GM10266 (cell line): ENCODE measurements at regions not wholly inside any gene's neighbourhood (a gene's known extent, or its start where the extent isn't known, plus 50 kb on each side); places are given as distances from the start of the nearest gene placed in this dataset.
"Not testable (repeated sequence)": the region's sequence is repeated elsewhere in the genome, so short reads cannot be mapped to it uniquely, and the experiment has no call there.

Experiments used
- DNase-seq: peaks from one replicate; pipeline ENCODE4 v3.0.0; 2012; ENCODE audit errors: extremely low spot score
- CTCF ChIP-seq: IDR thresholded peaks from 2 replicates; pipeline ENCODE4 v1.5.1; 2012; ENCODE audit warnings: mild to moderate bottlenecking, low read depth; ENCODE audit not compliant: control insufficient read depth, insufficient read depth; ENCODE audit errors: missing control alignments

GRCh38 chr12:96085475-96085874 lies 50.1 kb upstream of the LTA4H start:
- no peak for TF ChIP-seq CTCF
- DNase-seq, result no peak

DNA sequence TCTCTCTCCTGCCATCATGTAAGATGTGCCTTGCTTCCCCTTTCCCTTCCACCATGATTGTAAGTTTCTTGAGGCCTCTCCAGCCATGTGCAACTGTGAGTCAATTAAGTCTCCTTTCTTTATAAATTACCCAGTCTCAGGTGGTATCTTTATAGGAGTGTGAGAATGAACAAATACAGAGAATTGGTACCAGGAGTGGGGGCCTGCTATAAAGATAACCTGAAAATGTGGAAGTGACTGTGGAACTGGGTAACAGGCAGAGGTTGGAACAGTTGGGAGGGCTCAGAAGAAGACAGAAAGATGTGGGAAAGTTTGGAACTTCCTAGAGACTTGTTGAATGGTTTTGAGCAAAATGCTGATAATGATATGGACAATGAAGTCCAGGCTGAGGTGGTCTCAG lies 50.8 kb upstream of the LTA4H start:
- DNase-seq, result not testable (repeated sequence)

DNA sequence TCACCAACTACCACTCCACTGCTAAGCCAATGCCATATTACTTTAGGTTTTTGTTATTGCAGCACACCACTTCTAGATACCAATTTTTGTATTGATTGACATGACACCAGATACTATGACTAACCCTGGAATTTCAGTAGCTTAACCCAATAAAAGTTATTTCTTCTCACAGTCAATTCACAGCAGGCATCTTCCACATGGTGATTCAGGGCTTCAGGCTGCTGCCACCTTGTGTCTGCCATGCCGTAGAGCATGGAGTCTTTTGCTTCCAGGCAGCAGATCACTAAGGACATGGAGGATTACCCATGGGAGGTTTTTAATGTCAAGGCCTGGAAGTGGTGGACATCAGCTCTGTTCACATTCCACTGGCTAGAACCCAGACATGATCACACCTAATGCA lies 56.4 kb upstream of the LTA4H start:
- DNase-seq, result no peak
- TF ChIP-seq CTCF, result no peak

DNA sequence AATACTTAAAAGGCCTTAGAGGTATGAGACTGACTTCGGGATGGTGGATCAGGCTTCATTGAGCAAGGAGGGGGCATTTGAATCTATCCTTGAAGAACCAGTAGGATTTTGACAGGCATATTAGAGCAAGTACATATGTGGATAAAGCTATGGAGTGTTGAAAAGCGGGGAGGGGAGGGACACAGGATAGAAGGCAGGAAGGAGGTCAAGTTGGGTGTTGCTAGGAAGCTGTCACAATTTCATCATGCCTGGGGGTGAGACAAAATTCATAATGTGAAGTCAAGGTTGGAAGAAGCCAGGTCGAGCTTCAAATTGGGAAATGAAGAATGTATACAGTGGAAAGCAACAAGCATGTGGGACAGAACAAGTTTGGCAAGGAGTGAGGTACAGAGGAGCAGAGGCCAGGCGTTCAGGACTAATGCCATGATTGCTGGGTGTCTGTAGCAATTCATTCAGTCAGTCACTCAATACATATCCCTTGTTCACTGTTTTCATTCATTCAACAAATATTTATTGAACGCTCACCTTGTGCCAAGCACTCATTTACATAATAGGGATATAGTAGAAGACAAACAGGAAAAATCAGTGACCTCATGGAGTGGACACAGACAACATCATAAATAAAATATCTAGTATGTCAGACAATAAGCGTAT lies 58.3 kb upstream of the LTA4H start:
- DNase-seq, result no peak
- no peak for TF ChIP-seq CTCF

- no peak for DNase-seq
- no peak for TF ChIP-seq CTCF
Measured at GRCh38 chr12:96094201-96094600, 58.8 kb upstream of the LTA4H start.

DNA sequence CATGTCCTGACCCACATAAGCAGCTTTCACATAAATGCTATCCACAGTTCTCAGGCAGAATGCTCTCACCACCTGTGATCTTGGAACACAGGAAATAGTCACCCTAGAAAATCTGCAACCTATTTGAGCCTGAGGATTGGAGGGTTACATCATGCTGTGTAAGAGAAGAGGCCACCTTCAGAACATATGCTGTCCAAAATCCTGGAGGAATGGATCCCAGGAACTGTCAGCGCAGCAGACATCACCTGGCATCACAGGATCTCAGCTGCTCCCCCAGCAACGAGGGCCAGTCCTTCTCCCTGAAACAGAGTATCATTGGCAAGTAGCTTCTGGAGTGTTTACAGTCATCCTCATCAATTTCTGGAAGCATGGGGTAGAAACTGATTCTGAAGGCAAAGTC lies 63.2 kb upstream of the LTA4H start:
- no peak for TF ChIP-seq CTCF
- no peak for DNase-seq

GRCh38 chr12:96099421-96099820 lies 64.0 kb upstream of the LTA4H start:
- TF ChIP-seq CTCF, result no peak
- no peak for DNase-seq

DNA sequence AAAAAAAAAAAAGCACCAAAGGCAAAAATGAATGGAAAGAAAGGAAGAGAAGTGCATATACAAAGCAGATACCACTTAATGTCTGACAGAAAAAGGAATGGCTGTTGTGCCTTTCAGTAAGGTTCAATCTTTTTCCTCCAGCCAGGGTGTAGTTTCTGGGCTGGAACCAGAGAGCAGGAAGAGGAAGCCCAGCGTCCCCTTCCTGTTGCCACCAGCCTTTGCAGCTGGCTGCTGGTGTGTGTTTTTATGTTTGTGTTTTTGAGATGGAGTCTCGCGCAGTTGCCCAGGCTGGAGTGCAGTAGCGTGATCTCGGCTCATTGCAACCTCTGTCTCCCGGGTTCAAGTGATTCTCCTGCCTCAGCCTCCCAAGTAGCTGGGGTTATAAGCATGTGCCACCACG lies 64.6 kb upstream of the LTA4H start:
- no peak for TF ChIP-seq CTCF
- DNase-seq, result no peak
